ENCODE measurements at regions not wholly inside any gene's neighbourhood (a gene's known extent, or its start where the extent isn't known, plus 50 kb on each side); places are given as distances from the start of the nearest gene placed in this dataset.
A peak's percentile ranks its signal among the peaks of the same experiment; 100 is the strongest.

- DNase-seq: no peak
Observed at GRCh38 chr14:106850913-106851825, 1324.8 kb downstream of the TMEM121 start.

GRCh38 chr14:106872611-106873446, 1346.4 kb downstream of the TMEM121 start:
- DNase-seq: peak; percentile 94

- DNase-seq: no peak
Observed at GRCh38 chr14:106874350-106874749, 1348.0 kb downstream of the TMEM121 start.

GRCh38 chr14:106875503-106875902, 1349.1 kb downstream of the TMEM121 start:
- DNase-seq: peak; percentile 72

- DNase-seq: no peak
Observed at GRCh38 chr14:106876711-106877110, 1350.3 kb downstream of the TMEM121 start.

GRCh38 chr14:106877517-106877916, 1351.1 kb downstream of the TMEM121 start:
- DNase-seq: no peak

GRCh38 chr14:106879241-106879640, 1352.9 kb downstream of the TMEM121 start:
- DNase-seq: peak; percentile 88

GRCh38 chr14:106883218-106883692, 1356.9 kb downstream of the TMEM121 start:
- DNase-seq: peak; percentile 84

All from activated CD8-positive, alpha-beta memory T cell treated with anti-CD3 and anti-CD28 coated beads, Interleukin-2, amount 50 U/mL, for 48 hours (primary cell).